Body of pancreas (tissue), 4 donors: ENCODE measurements at regions not wholly inside any gene's neighbourhood (a gene's known extent, or its start where the extent isn't known, plus 50 kb on each side); places are given as distances from the start of the nearest gene placed in this dataset.

Source experiments
- POLR2A ChIP-seq, 3 donors: fragments of 450-650 bp; IDR thresholded peaks; one replicate each; pipeline ENCODE4 v1.6.1; 2016; ENCODE audit warnings: antibody characterized with exemption in 3 of 3, mild to moderate bottlenecking in 2 of 3
- TF ChIP-seq, protein P1 (sequence below), 7 experiments: fragments of 450-650 bp in 4 of 7; fragments of 200-600 bp in 3 of 7; sonication (generic) in 3 of 7; IDR thresholded peaks; one replicate each; pipeline ENCODE4 v1.5.1; 2016 to 2019; ENCODE audit warnings: antibody characterized with exemption in 7 of 7

- TF ChIP-seq, protein P1, sequence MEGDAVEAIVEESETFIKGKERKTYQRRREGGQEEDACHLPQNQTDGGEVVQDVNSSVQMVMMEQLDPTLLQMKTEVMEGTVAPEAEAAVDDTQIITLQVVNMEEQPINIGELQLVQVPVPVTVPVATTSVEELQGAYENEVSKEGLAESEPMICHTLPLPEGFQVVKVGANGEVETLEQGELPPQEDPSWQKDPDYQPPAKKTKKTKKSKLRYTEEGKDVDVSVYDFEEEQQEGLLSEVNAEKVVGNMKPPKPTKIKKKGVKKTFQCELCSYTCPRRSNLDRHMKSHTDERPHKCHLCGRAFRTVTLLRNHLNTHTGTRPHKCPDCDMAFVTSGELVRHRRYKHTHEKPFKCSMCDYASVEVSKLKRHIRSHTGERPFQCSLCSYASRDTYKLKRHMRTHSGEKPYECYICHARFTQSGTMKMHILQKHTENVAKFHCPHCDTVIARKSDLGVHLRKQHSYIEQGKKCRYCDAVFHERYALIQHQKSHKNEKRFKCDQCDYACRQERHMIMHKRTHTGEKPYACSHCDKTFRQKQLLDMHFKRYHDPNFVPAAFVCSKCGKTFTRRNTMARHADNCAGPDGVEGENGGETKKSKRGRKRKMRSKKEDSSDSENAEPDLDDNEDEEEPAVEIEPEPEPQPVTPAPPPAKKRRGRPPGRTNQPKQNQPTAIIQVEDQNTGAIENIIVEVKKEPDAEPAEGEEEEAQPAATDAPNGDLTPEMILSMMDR (IDR thresholded peaks at IDR 0.05), result no peak
- no peak for TF ChIP-seq POLR2A (IDR thresholded peaks at IDR 0.05)
These were observed 820.8 kb upstream of the EDIL3 start for GRCh38 chr5:85205430-85205829.
